A549 (cell line): ENCODE measurements at regions not wholly inside any gene's neighbourhood (a gene's known extent, or its start where the extent isn't known, plus 50 kb on each side); places are given as distances from the start of the nearest gene placed in this dataset.

ENCODE experiments used
- ATAC-seq, 2 experiments: fragments of 200-7000 bp in 1 of 2; fragments of >200 bp in 1 of 2; cut with Nextera tagmentation in 1 of 2; cut with Tn5 transposase in 1 of 2; 3 replicates each; pipeline versions ENCODE4 v1.8.0 to v1.9.1; 2018 to 2020; ENCODE audit warnings: mild to moderate bottlenecking in 1 of 2, moderate library complexity in 1 of 2
- CTCF ChIA-PET: fragments of 300-600 bp; sonication (Branson Sonifier 250); formaldehyde crosslinking; extraction: SDS; loops from one replicate; lab custom pipeline; 2021; ENCODE audit warnings: antibody characterized with exemption, inconsistent platforms; lab: Yijun Ruan, JAX
- POLR2A ChIA-PET: fragments of 350-600 bp; formaldehyde crosslinking; extraction: SDS; loops from one replicate; lab custom pipeline; 2021; ENCODE audit warnings: antibody characterized with exemption, inconsistent platforms; lab: Yijun Ruan, JAX
- DNase-seq, 2 experiments: peaks; one replicate each; pipeline versions ENCODE4 v3.0.0 to v3.0.0-alpha.2; 2011 to 2016; ENCODE audit warnings: low read depth in 1 of 2, low spot score in 1 of 2
- FAIRE-seq: peaks from 2 replicates; lab custom pipeline; 2011; peaks lifted over from hg19 to GRCh38; lab: Jason Lieb, UNC
- H3K27ac ChIP-seq, 2 experiments: fragments of >200 bp; sonication (Bioruptor Twin); formaldehyde crosslinking; 3 replicates each; pipeline ENCODE4 v1.5.1; 2016 to 2017
- H3K4me1 ChIP-seq: fragments of >200 bp; sonication (Bioruptor Twin); formaldehyde crosslinking; 3 replicates; pipeline ENCODE4 v1.6.1; 2016
- H3K4me2 ChIP-seq: fragments of >200 bp; sonication (Bioruptor Twin); formaldehyde crosslinking; 3 replicates; pipeline ENCODE4 v1.6.1; 2016
- H3K4me3 ChIP-seq: fragments of >200 bp; sonication (Bioruptor Twin); formaldehyde crosslinking; 3 replicates; pipeline ENCODE4 v1.5.1; 2016
- H3K9me3 ChIP-seq: fragments of >200 bp; sonication (Bioruptor Twin); formaldehyde crosslinking; 3 replicates; pipeline ENCODE4 v1.6.1; 2016
- BCL3 ChIP-seq: fragments of >200 bp; sonication (Bioruptor Twin); formaldehyde crosslinking; IDR thresholded peaks from 3 replicates; pipeline ENCODE4 v1.6.1; 2016
- BHLHE40 ChIP-seq: IDR thresholded peaks from 2 replicates; pipeline ENCODE4 v1.6.1; 2012; ENCODE audit warnings: low read depth, low read length, inconsistent platforms
- CHD2 ChIP-seq: fragments of 150-350 bp; IDR thresholded peaks from 2 replicates; pipeline ENCODE4 v1.6.1; 2014; ENCODE audit warnings: low read length; ENCODE audit not compliant: partially characterized antibody
- CHD4 ChIP-seq: fragments of 200-600 bp; sonication (generic); IDR thresholded peaks from 2 replicates; pipeline ENCODE4 v1.6.1; 2016; ENCODE audit warnings: antibody characterized with exemption, mild to moderate bottlenecking, borderline replicate concordance
- E2F6 ChIP-seq: IDR thresholded peaks from 2 replicates; pipeline ENCODE4 v1.6.1; 2012; ENCODE audit warnings: low read depth, borderline replicate concordance
- ELK1 ChIP-seq: fragments of 150-350 bp; IDR thresholded peaks from 2 replicates; pipeline ENCODE4 v1.6.1; 2014; ENCODE audit warnings: low read depth, mild to moderate bottlenecking, low read length
- HDAC2 ChIP-seq: fragments of 200-600 bp; sonication (generic); IDR thresholded peaks from 2 replicates; pipeline ENCODE4 v1.6.1; 2016
- HMGXB4 ChIP-seq: fragments of 250-450 bp; sonication (Bioruptor Pico); IDR thresholded peaks from 2 replicates; pipeline ENCODE4 v1.5.0; 2021; ENCODE audit warnings: mild to moderate bottlenecking, moderate library complexity, borderline replicate concordance
- HOXB5 ChIP-seq: fragments of 250-450 bp; sonication (Bioruptor Pico); IDR thresholded peaks from 2 replicates; pipeline ENCODE4 v1.5.0; 2020; ENCODE audit warnings: mild to moderate bottlenecking, moderate library complexity
- JUN ChIP-seq, 2 experiments: fragments of >200 bp; sonication (Bioruptor Twin); formaldehyde crosslinking; IDR thresholded peaks; 2 replicates in 1 of 2; 3 replicates in 1 of 2; pipeline ENCODE4 v1.6.1; 2016 to 2017
- MAZ ChIP-seq: fragments of 150-350 bp; IDR thresholded peaks from 2 replicates; pipeline ENCODE4 v1.6.1; 2014; ENCODE audit warnings: antibody characterized with exemption, low read depth, low read length, borderline replicate concordance
- NFE2L2 ChIP-seq: fragments of 150-350 bp; conservative IDR thresholded peaks from 2 replicates; pipeline ENCODE4 v1.6.1; 2014; ENCODE audit warnings: low read length
- PHF8 ChIP-seq: fragments of 200-600 bp; sonication (generic); IDR thresholded peaks from 2 replicates; pipeline ENCODE4 v1.6.1; 2016; ENCODE audit warnings: low read depth, mild to moderate bottlenecking, antibody characterized with exemption, moderate library complexity, borderline replicate concordance
- RAD21 ChIP-seq, 2 experiments: fragments of >200 bp in 1 of 2; sonication (Bioruptor Twin) in 1 of 2; formaldehyde crosslinking in 1 of 2; IDR thresholded peaks in 1 of 2; conservative IDR thresholded peaks in 1 of 2; 2 replicates in 1 of 2; 3 replicates in 1 of 2; pipeline ENCODE4 v1.6.1; 2012 to 2018; ENCODE audit warnings: inconsistent platforms in 1 of 2
- RCOR1 ChIP-seq: fragments of 150-350 bp; IDR thresholded peaks from 2 replicates; pipeline ENCODE4 v1.6.1; 2014; ENCODE audit warnings: antibody characterized with exemption, low read length, low read depth
- REST ChIP-seq: fragments of 200-600 bp; sonication (generic); IDR thresholded peaks from 2 replicates; pipeline ENCODE4 v1.6.1; 2016; ENCODE audit warnings: antibody characterized with exemption, mild to moderate bottlenecking, moderate library complexity
- RFX5 ChIP-seq: fragments of 450-650 bp; IDR thresholded peaks from 2 replicates; pipeline ENCODE4 v1.7.1; 2014; ENCODE audit warnings: antibody characterized with exemption, mild to moderate bottlenecking, moderate library complexity
- RNF2 ChIP-seq: fragments of 200-600 bp; sonication (generic); IDR thresholded peaks from 2 replicates; pipeline ENCODE4 v1.6.1; 2016; ENCODE audit warnings: low read depth, mild to moderate bottlenecking, antibody characterized with exemption, moderate library complexity, borderline replicate concordance
- TFCP2L1 ChIP-seq: fragments of 250-450 bp; sonication (Bioruptor Pico); IDR thresholded peaks from 2 replicates; pipeline ENCODE4 v1.5.0; 2021; ENCODE audit warnings: mild to moderate bottlenecking
- ZNF302 ChIP-seq: fragments of 250-450 bp; sonication (Bioruptor Pico); IDR thresholded peaks from 2 replicates; pipeline ENCODE4 v1.9.0; 2021; ENCODE audit warnings: inconsistent platforms, mild to moderate bottlenecking, moderate library complexity
- WGBS: methylation state at CpG from one replicate; pipeline ENCODE4 v1.1.6; 2017; ENCODE audit errors: missing lambda C conversion rate; 5-methylcytosine and 5-hydroxymethylcytosine counted together

GRCh38 chr4:17120761-17121160 is 222.3 kb upstream of the LDB2 start:
- Histone ChIP-seq H3K27ac (no peak overlapping the region), H3K4me3 (no peak overlapping the region), H3K4me2 (no peak overlapping the region), H3K4me1 (no peaks in the 10 kb centered on the region), H3K9me3 (no peaks in the 10 kb centered on the region)
- ATAC-seq (no peak), DNase-seq (no peak), FAIRE-seq (no peak)
- TF ChIP-seq NFE2L2: no peak
- no peak for TF ChIP-seq RNF2
- TF ChIP-seq E2F6: no peak
- no peak for TF ChIP-seq CHD2
- TF ChIP-seq RCOR1: no peak
- no peak for TF ChIP-seq HDAC2
- TF ChIP-seq RAD21 (conservative IDR thresholded peaks at IDR 0.05 in 1 of 2, IDR thresholded peaks at IDR 0.05 in 1 of 2): no peak
- no peak for TF ChIP-seq PHF8
- TF ChIP-seq BCL3: no peak
- TF ChIP-seq HMGXB4 (CRISPR knock-in tag): no peak
- no peak for TF ChIP-seq HOXB5 (CRISPR knock-in tag)
- TF ChIP-seq MAZ: no peak
- TF ChIP-seq RFX5: no peak
- TF ChIP-seq ELK1: no peak
- no peak for TF ChIP-seq BHLHE40
- TF ChIP-seq TFCP2L1 (CRISPR knock-in tag): no peak
- no peak for TF ChIP-seq JUN (IDR thresholded peaks at IDR 0.05)
- no peak for TF ChIP-seq CHD4
- TF ChIP-seq REST: no peak
- no peak for TF ChIP-seq ZNF302 (CRISPR knock-in tag)
- 0% methylated on average over 1 of the region's 1 CpG for WGBS
- CTCF ChIA-PET: interaction anchor here (0.5 kb wide), 1 partner anchor 249 kb away, joined by 3 read pairs; no protein-coding TSS in a partner anchor
- POLR2A ChIA-PET: no interaction called here
